OCI-LY7 (cell line): ENCODE measurements at regions not wholly inside any gene's neighbourhood (a gene's known extent, or its start where the extent isn't known, plus 50 kb on each side); places are given as distances from the start of the nearest gene placed in this dataset.

Experiments used
- CTCF ChIP-seq: fragments of 200-600 bp; sonication (generic); conservative IDR thresholded peaks from 2 replicates; pipeline ENCODE4 v1.5.1; 2014; ENCODE audit warnings: mild to moderate bottlenecking, antibody characterized with exemption, low read length, moderate library complexity, mixed read lengths
- EZH2phosphoT487 ChIP-seq: fragments of 200-600 bp; sonication (generic); IDR thresholded peaks from 2 replicates; pipeline ENCODE4 v1.6.1; 2018; ENCODE audit warnings: low read depth, borderline replicate concordance, mild to moderate bottlenecking, mixed run types, antibody characterized with exemption, low read length, moderate library complexity, mixed read lengths

- TF ChIP-seq CTCF = no peak
- TF ChIP-seq EZH2phosphoT487 = no peak
These were observed 127.3 kb upstream of the MTHFD1L start for GRCh38 chr6:150738092-150738629.
